Type B pancreatic cell (in vitro differentiated cells): ENCODE measurements at regions not wholly inside any gene's neighbourhood (a gene's known extent, or its start where the extent isn't known, plus 50 kb on each side); places are given as distances from the start of the nearest gene placed in this dataset.

Experiments
- DNase-seq: peaks from one replicate; pipeline ENCODE4 v3.0.0; 2021; ENCODE audit warnings: mixed read lengths; ENCODE audit not compliant: unreplicated experiment; ENCODE audit errors: extremely low spot score
- H3K27ac Mint-ChIP-seq: 2 replicates; pipeline ENCODE4 v1.8.0; 2021; ENCODE audit warnings: mild to moderate bottlenecking, mixed read lengths
- H3K27me3 Mint-ChIP-seq: 2 replicates; pipeline ENCODE4 v1.8.0; 2021; ENCODE audit warnings: mixed read lengths
- H3K36me3 Mint-ChIP-seq: 2 replicates; pipeline ENCODE4 v1.8.0; 2021; ENCODE audit warnings: mixed read lengths
- H3K4me1 Mint-ChIP-seq: one replicate; pipeline ENCODE4 v1.8.0; 2021; ENCODE audit warnings: mixed read lengths; ENCODE audit not compliant: unreplicated experiment
- H3K4me3 Mint-ChIP-seq: 2 replicates; pipeline ENCODE4 v1.8.0; 2021; ENCODE audit warnings: mild to moderate bottlenecking, mixed read lengths
- H3K9me3 Mint-ChIP-seq: 2 replicates; pipeline ENCODE4 v1.8.0; 2021; ENCODE audit warnings: mixed read lengths
- CTCF ChIP-seq: fragments of 200-600 bp; sonication (generic); conservative IDR thresholded peaks from 2 replicates; pipeline ENCODE4 v1.5.0; 2021; ENCODE audit warnings: antibody characterized with exemption, mild to moderate bottlenecking

- TF ChIP-seq CTCF = no peak
- H3K27ac Mint-ChIP-seq = no peak overlapping the region
- no peak overlapping the region for H3K4me3 Mint-ChIP-seq
- H3K27me3 Mint-ChIP-seq = peaks cover 9% of the 10 kb centered on the region
- peaks cover 5% of the 10 kb centered on the region for H3K9me3 Mint-ChIP-seq
- H3K36me3 Mint-ChIP-seq = no peaks in the 10 kb centered on the region
- DNase-seq = no peak
- peaks cover 3% of the 10 kb centered on the region for H3K4me1 Mint-ChIP-seq
Observed at GRCh38 chr16:79267146-79267545, 333.4 kb downstream of the MAF start.

- H3K27ac Mint-ChIP-seq = no peak overlapping the region
- H3K4me1 Mint-ChIP-seq = peaks cover 8% of the 10 kb centered on the region
- no peaks in the 10 kb centered on the region for H3K36me3 Mint-ChIP-seq
- peaks cover 9% of the 10 kb centered on the region for H3K27me3 Mint-ChIP-seq
- no peak overlapping the region for H3K4me3 Mint-ChIP-seq
- DNase-seq = no peak
- peaks cover 5% of the 10 kb centered on the region for H3K9me3 Mint-ChIP-seq
- no peak for TF ChIP-seq CTCF
Observed at GRCh38 chr16:79265701-79266100, 334.8 kb downstream of the MAF start.

GRCh38 chr16:79265196-79265595 is 335.3 kb downstream of the MAF start:
- TF ChIP-seq CTCF = no peak
- Mint-ChIP-seq H3K27me3 (peaks cover 9% of the 10 kb centered on the region), H3K36me3 (no peaks in the 10 kb centered on the region), H3K4me1 (peaks cover 8% of the 10 kb centered on the region), H3K27ac (no peak overlapping the region), H3K9me3 (peaks cover 5% of the 10 kb centered on the region), H3K4me3 (no peak overlapping the region)
- DNase-seq = no peak

- H3K9me3 Mint-ChIP-seq = peaks cover 5% of the 10 kb centered on the region
- TF ChIP-seq CTCF = no peak
- no peak overlapping the region for H3K27ac Mint-ChIP-seq
- H3K36me3 Mint-ChIP-seq = no peaks in the 10 kb centered on the region
- H3K4me1 Mint-ChIP-seq = peaks cover 8% of the 10 kb centered on the region
- DNase-seq = no peak
- no peak overlapping the region for H3K4me3 Mint-ChIP-seq
- H3K27me3 Mint-ChIP-seq = peaks cover 9% of the 10 kb centered on the region
Observed at GRCh38 chr16:79264237-79265109, 336.1 kb downstream of the MAF start.

- H3K27me3 Mint-ChIP-seq = peaks cover 8% of the 10 kb centered on the region
- TF ChIP-seq CTCF = no peak
- peaks cover 5% of the 10 kb centered on the region for H3K9me3 Mint-ChIP-seq
- no peak overlapping the region for H3K4me3 Mint-ChIP-seq
- H3K4me1 Mint-ChIP-seq = peaks cover 8% of the 10 kb centered on the region
- no peaks in the 10 kb centered on the region for H3K36me3 Mint-ChIP-seq
- no peak for DNase-seq
- no peak overlapping the region for H3K27ac Mint-ChIP-seq
Observed at GRCh38 chr16:79263425-79263824, 337.1 kb downstream of the MAF start.
